Erythroblast (primary cell): ENCODE measurements at regions not wholly inside any gene's neighbourhood (a gene's known extent, or its start where the extent isn't known, plus 50 kb on each side); places are given as distances from the start of the nearest gene placed in this dataset.

ENCODE experiments used
- GATA1 ChIP-seq: IDR thresholded peaks from 2 replicates; pipeline ENCODE4 v1.6.1; 2011; ENCODE audit warnings: low read depth, mild to moderate bottlenecking, control low read depth, low read length, moderate library complexity
- POLR2A ChIP-seq: IDR thresholded peaks from 2 replicates; pipeline ENCODE4 v1.6.1; 2011; ENCODE audit warnings: mild to moderate bottlenecking, low read length

GRCh38 chr11:122308226-122308625 is 192.2 kb upstream of the BLID start:
- TF ChIP-seq POLR2A = no peak
- no peak for TF ChIP-seq GATA1
